ENCODE measurements at regions not wholly inside any gene's neighbourhood (a gene's known extent, or its start where the extent isn't known, plus 50 kb on each side); places are given as distances from the start of the nearest gene placed in this dataset.

- TF ChIP-seq CTCF (IDR thresholded peaks at IDR 0.05) (no peak), POLR2A (IDR thresholded peaks at IDR 0.05) (no peak)
These were observed 173.8 kb downstream of the GJA1 start for GRCh38 chr6:121609281-121609680.

Measured in tibial nerve (tissue), 3 donors.